H1 (cell line): ENCODE measurements at regions not wholly inside any gene's neighbourhood (a gene's known extent, or its start where the extent isn't known, plus 50 kb on each side); places are given as distances from the start of the nearest gene placed in this dataset.
A peak's percentile ranks its signal among the peaks of the same experiment; 100 is the strongest.
"Not testable (repeated sequence)": the region's sequence is repeated elsewhere in the genome, so short reads cannot be mapped to it uniquely, and the experiment has no call there.

Source experiments
- CTCF ChIA-PET: fragments of 300-600 bp; sonication (Branson Sonifier 250); formaldehyde crosslinking; loops from one replicate; lab custom pipeline; 2021; ENCODE audit not compliant: partially characterized antibody; lab: Charles Lee
- POLR2A ChIA-PET: fragments of 300-600 bp; sonication (Branson Sonifier 250); formaldehyde crosslinking; loops from one replicate; lab custom pipeline; 2021; ENCODE audit warnings: inconsistent platforms; ENCODE audit not compliant: partially characterized antibody; lab: Charles Lee
- DNase-seq, 2 experiments: peaks; one replicate each; pipeline versions ENCODE4 v3.0.0 to v3.0.0-alpha.2; 2010 to 2022; ENCODE audit warnings: low spot score in 2 of 2, low read depth in 1 of 2, mixed read lengths in 1 of 2
- FAIRE-seq: peaks from 2 replicates; lab custom pipeline; 2011; peaks lifted over from hg19 to GRCh38; lab: Jason Lieb, UNC
- H2AFZ ChIP-seq: 2 replicates; pipeline ENCODE4 v1.8.1; 2012; ENCODE audit warnings: low read length, inconsistent platforms
- H2AK5ac ChIP-seq: 2 replicates; pipeline ENCODE4 v1.6.1; 2013; ENCODE audit warnings: low read depth, low read length
- H2BK120ac ChIP-seq: replicated peaks from 2 replicates; pipeline ENCODE3; 2013; ENCODE audit warnings: low read depth, low read length, inconsistent platforms
- H2BK12ac ChIP-seq: 2 replicates; pipeline ENCODE4 v1.6.1; 2013; ENCODE audit warnings: low read depth, low read length
- H2BK15ac ChIP-seq: 2 replicates; pipeline ENCODE4 v1.6.1; 2013; ENCODE audit warnings: low read length
- H2BK20ac ChIP-seq: 2 replicates; pipeline ENCODE4 v1.6.1; 2013; ENCODE audit warnings: low read length
- H2BK5ac ChIP-seq: 2 replicates; pipeline ENCODE4 v1.6.1; 2013; ENCODE audit warnings: low read depth, low read length
- H3K14ac ChIP-seq: 2 replicates; pipeline ENCODE4 v1.6.1; 2013; ENCODE audit warnings: inconsistent platforms; ENCODE audit not compliant: insufficient read length
- H3K18ac ChIP-seq: 2 replicates; pipeline ENCODE4 v1.6.1; 2013; ENCODE audit warnings: low read length; ENCODE audit errors: extremely low read depth
- H3K23ac ChIP-seq: 2 replicates; pipeline ENCODE4 v1.6.1; 2013; ENCODE audit warnings: inconsistent platforms; ENCODE audit not compliant: insufficient read length
- H3K23me2 ChIP-seq: 2 replicates; pipeline ENCODE4 v1.6.1; 2013; ENCODE audit warnings: low read depth, low read length
- H3K27ac ChIP-seq: 2 replicates; pipeline ENCODE4 v1.6.1; 2011; ENCODE audit warnings: low read depth, low read length, inconsistent platforms
- H3K27me3 ChIP-seq, 4 experiments: replicated peaks in 1 of 4; 1 replicate in 1 of 4; 2 replicates in 3 of 4; pipeline versions ENCODE4 v1.6.1 to v1.8.1; 2011 to 2013; ENCODE audit warnings: low read length in 3 of 4, mild to moderate bottlenecking in 3 of 4, inconsistent platforms in 2 of 4, mixed read lengths in 2 of 4, moderate library complexity in 1 of 4; ENCODE audit not compliant: control insufficient read depth in 3 of 4, insufficient read depth in 3 of 4; ENCODE audit errors: extremely low read depth in 1 of 4
- H3K36me3 ChIP-seq, 4 experiments: 2 replicates each; pipeline versions ENCODE4 v1.6.1 to v1.8.1; 2011 to 2013; ENCODE audit warnings: mild to moderate bottlenecking in 4 of 4, low read length in 3 of 4, moderate library complexity in 2 of 4, control low read depth in 1 of 4, inconsistent platforms in 1 of 4; ENCODE audit not compliant: insufficient read depth in 4 of 4, control insufficient read depth in 2 of 4
- H3K4ac ChIP-seq: replicated peaks from 2 replicates; pipeline ENCODE3; 2013; ENCODE audit warnings: low read length, low read depth, mixed read lengths, inconsistent platforms; ENCODE audit not compliant: insufficient read length
- H3K4me1 ChIP-seq, 4 experiments: replicated peaks in 1 of 4; 1 replicate in 1 of 4; 2 replicates in 3 of 4; pipeline versions ENCODE4 v1.6.1 to v1.8.1; 2011 to 2013; ENCODE audit warnings: low read length in 3 of 4, inconsistent platforms in 2 of 4, mixed read lengths in 1 of 4; ENCODE audit not compliant: insufficient read depth in 4 of 4, control insufficient read depth in 3 of 4
- H3K4me2 ChIP-seq, 2 experiments: 2 replicates each; pipeline versions ENCODE4 v1.6.1 to v1.8.1; 2011 to 2013; ENCODE audit warnings: low read depth in 2 of 2, low read length in 2 of 2, control low read depth in 1 of 2, inconsistent platforms in 1 of 2, mild to moderate bottlenecking in 1 of 2; ENCODE audit not compliant: insufficient read depth in 1 of 2
- H3K4me3 ChIP-seq, 4 experiments: fragments of 200-600, 300-600 bp in 1 of 4; sonication (generic), shearing (Covaris generic), sonication (Bioruptor Twin) in 1 of 4; 2 replicates each; pipeline versions ENCODE4 v1.5.1 to v1.8.1; 2011 to 2016; ENCODE audit warnings: low read length in 4 of 4, low read depth in 3 of 4, control low read depth in 2 of 4, inconsistent platforms in 2 of 4, mild to moderate bottlenecking in 2 of 4, mixed read lengths in 1 of 4, moderate library complexity in 1 of 4; ENCODE audit not compliant: insufficient read depth in 2 of 4; ENCODE audit errors: extremely low read depth in 1 of 4
- H3K56ac ChIP-seq: replicated peaks from 2 replicates; pipeline ENCODE3; 2013; ENCODE audit warnings: low read depth, mild to moderate bottlenecking, mixed read lengths, low read length, inconsistent platforms; ENCODE audit not compliant: insufficient read length
- H3K79me1 ChIP-seq: 2 replicates; pipeline ENCODE4 v1.6.1; 2013; ENCODE audit warnings: low read depth, low read length, control low read depth
- H3K79me2 ChIP-seq, 2 experiments: 2 replicates each; pipeline versions ENCODE4 v1.6.1 to v1.8.1; 2012 to 2013; ENCODE audit warnings: low read length in 2 of 2, mild to moderate bottlenecking in 2 of 2, inconsistent platforms in 1 of 2; ENCODE audit not compliant: insufficient read depth in 2 of 2, control insufficient read depth in 1 of 2
- H3K9ac ChIP-seq, 4 experiments: replicated peaks in 1 of 4; 1 replicate in 1 of 4; 2 replicates in 3 of 4; pipeline versions ENCODE4 v1.6.1 to v1.8.1; 2011 to 2013; ENCODE audit warnings: low read depth in 3 of 4, low read length in 3 of 4, control low read depth in 2 of 4, mild to moderate bottlenecking in 2 of 4, moderate library complexity in 2 of 4, inconsistent platforms in 1 of 4; ENCODE audit errors: extremely low read depth in 1 of 4
- H3K9me3 ChIP-seq, 2 experiments: 2 replicates each; pipeline versions ENCODE4 v1.6.1 to v1.8.1; 2012 to 2013; ENCODE audit warnings: mild to moderate bottlenecking in 2 of 2, moderate library complexity in 2 of 2, control low read depth in 1 of 2, inconsistent platforms in 1 of 2, low read depth in 1 of 2, low read length in 1 of 2, mixed read lengths in 1 of 2; ENCODE audit not compliant: insufficient read depth in 2 of 2
- H4K20me1 ChIP-seq, 2 experiments: replicated peaks in 1 of 2; 2 replicates each; pipeline versions ENCODE3 to v1.8.1; 2011 to 2013; ENCODE audit warnings: inconsistent platforms in 2 of 2, low read length in 2 of 2, mild to moderate bottlenecking in 1 of 2; ENCODE audit not compliant: insufficient read depth in 2 of 2, control insufficient read depth in 1 of 2
- H4K5ac ChIP-seq: 2 replicates; pipeline ENCODE4 v1.6.1; 2013; ENCODE audit warnings: low read length, low read depth, mixed read lengths, inconsistent platforms; ENCODE audit not compliant: insufficient read length
- H4K8ac ChIP-seq: 2 replicates; pipeline ENCODE4 v1.8.0; 2013; ENCODE audit warnings: mild to moderate bottlenecking, moderate library complexity, low read length, inconsistent platforms; ENCODE audit not compliant: insufficient read depth; ENCODE audit errors: extremely low read depth
- H4K91ac ChIP-seq: replicated peaks from 2 replicates; pipeline ENCODE3; 2013; ENCODE audit warnings: low read length, mixed read lengths, inconsistent platforms; ENCODE audit not compliant: insufficient read length
- CTCF ChIP-seq, 3 experiments: IDR thresholded peaks; 1 replicate in 2 of 3; 2 replicates in 1 of 3; pipeline versions ENCODE4 v1.5.1 to v1.6.1; 2011; ENCODE audit warnings: low read length in 3 of 3, mild to moderate bottlenecking in 3 of 3, inconsistent platforms in 2 of 3, low read depth in 1 of 3, moderate library complexity in 1 of 3; ENCODE audit not compliant: insufficient read depth in 1 of 3; ENCODE audit errors: control extremely low read depth in 1 of 3
- RAD21 ChIP-seq, 2 experiments: IDR thresholded peaks in 1 of 2; conservative IDR thresholded peaks in 1 of 2; 2 replicates each; pipeline ENCODE4 v1.6.1; 2011; ENCODE audit warnings: low read depth in 2 of 2, low read length in 2 of 2, improper control_type of control experiment in 1 of 2, inconsistent platforms in 1 of 2, mild to moderate bottlenecking in 1 of 2, moderate library complexity in 1 of 2
- SRF ChIP-seq: IDR thresholded peaks from 2 replicates; pipeline ENCODE4 v1.6.1; 2011; ENCODE audit warnings: mild to moderate bottlenecking, low read depth, low read length, moderate library complexity
- WGBS, 2 experiments: shearing (Covaris generic) in 1 of 2; methylation state at CpG; one replicate each; pipeline versions ENCODE4 v1.1.6 to v1.1.7; 2013 to 2015; ENCODE audit warnings: low lambda C conversion rate in 2 of 2, mixed read lengths in 2 of 2, inconsistent platforms in 1 of 2, low coverage in 1 of 2, missing lambda C conversion rate in 1 of 2; ENCODE audit not compliant: insufficient replicate concordance in 2 of 2, insufficient coverage in 1 of 2, insufficient read length in 1 of 2; ENCODE audit errors: extremely low coverage in 1 of 2, missing lambda C conversion rate in 1 of 2; 5-methylcytosine and 5-hydroxymethylcytosine counted together

DNA sequence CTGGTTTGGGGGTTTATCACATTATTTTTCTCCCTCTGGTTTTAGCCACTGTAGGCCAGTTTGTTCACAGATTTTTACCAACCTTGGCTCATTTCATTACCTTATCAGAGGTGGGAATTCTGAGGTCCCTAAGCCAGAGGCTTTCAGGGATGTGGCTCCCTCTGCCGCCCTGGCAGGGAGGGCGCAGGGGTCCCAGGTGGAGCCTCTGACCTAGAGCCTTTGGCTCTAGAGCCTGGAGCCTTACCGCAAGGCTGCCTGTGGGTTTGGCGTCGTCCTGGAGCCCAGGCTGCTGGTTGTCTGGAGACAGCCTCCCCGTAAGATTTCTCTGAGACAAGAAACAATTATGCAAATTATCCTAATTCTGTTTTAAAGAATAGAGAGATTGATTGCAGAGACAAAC, 188.0 kb downstream of the LMLN start:
- H4K20me1 ChIP-seq, H3K4me2 ChIP-seq, H2BK15ac ChIP-seq, H3K79me2 ChIP-seq, H3K9ac ChIP-seq, H3K27ac ChIP-seq, H3K27me3 ChIP-seq, H2BK20ac ChIP-seq, H3K14ac ChIP-seq, H2BK5ac ChIP-seq, H3K18ac ChIP-seq, H3K23me2 ChIP-seq, H2BK12ac ChIP-seq, H3K4me1 ChIP-seq, H3K23ac ChIP-seq, H3K56ac ChIP-seq, H2BK120ac ChIP-seq, H3K9me3 ChIP-seq, H4K8ac ChIP-seq, H2AFZ ChIP-seq, H2AK5ac ChIP-seq, H3K4me3 ChIP-seq, H3K36me3 ChIP-seq, FAIRE-seq, POLR2A ChIA-PET, H4K5ac ChIP-seq, H4K91ac ChIP-seq, H3K79me1 ChIP-seq, H3K4ac ChIP-seq: not testable (repeated sequence)
- TF ChIP-seq CTCF (IDR thresholded peaks at IDR 0.05; ENCODE audit: control extremely low read depth in 1 of 3, insufficient read depth in 1 of 3, low read depth in 1 of 3, low read length in 3 of 3) (peak; percentile 28 to 60 (median 52)), SRF (peak; percentile 26; the same call in 1 of the 2 replicates), RAD21 (IDR thresholded peaks at IDR 0.05 in 1 of 2, conservative IDR thresholded peaks at IDR 0.05 in 1 of 2; ENCODE audit: low read depth in 2 of 2, low read length in 2 of 2) (peak; percentile 65 to 69)
- WGBS, 2 experiments: 48% methylated on average over 6 of the region's 6 CpGs; no CpG with 5 or more reads in 1 of the 2 experiments
- CTCF ChIA-PET: interaction anchor here (0.6 kb wide), 1 partner anchor 212 kb away, joined by 3 read pairs; no protein-coding TSS in a partner anchor
- DNase-seq: peak; percentile 13 to 78
